ENCODE measurements at regions not wholly inside any gene's neighbourhood (a gene's known extent, or its start where the extent isn't known, plus 50 kb on each side); places are given as distances from the start of the nearest gene placed in this dataset.

DNA sequence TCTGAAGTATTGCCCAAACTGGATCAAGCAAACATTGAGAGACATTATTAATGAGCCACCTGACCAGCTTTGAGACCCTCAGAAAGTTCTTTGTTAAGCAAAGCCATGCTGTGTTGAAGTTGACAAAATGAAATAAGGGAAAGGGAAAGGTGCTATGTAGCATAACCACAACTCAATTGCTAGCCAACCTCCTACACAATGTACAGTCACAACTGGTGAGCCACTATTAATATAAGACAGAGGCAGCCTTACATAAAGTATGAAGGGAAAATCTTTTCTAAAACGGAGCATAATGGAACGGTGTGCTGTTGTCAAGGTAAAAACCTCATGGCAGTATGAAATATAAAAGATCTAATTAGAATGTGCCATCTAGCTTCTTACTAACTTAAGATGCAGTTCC, 375.8 kb upstream of the ST8SIA4 start:
- no peak for FAIRE-seq
- DNase-seq (ENCODE audit: low spot score), result no peak
- H3K79me2 ChIP-seq (ENCODE audit: insufficient read depth, low read length), result no peaks in the 10 kb centered on the region
- intact Hi-C loops (cut with micrococcal nuclease; ENCODE audit: unreplicated experiment) (no loop called here), in situ Hi-C loops (cut with HindIII; ENCODE audit: extremely low pct_ligation_motif_present, low pct_unique_long_range_greater_than_20kb) (no loop called here)
- H3K36me3 ChIP-seq (replicated peaks in 1 of 2; ENCODE audit: control insufficient read depth in 1 of 2, insufficient read depth in 2 of 2, low read length in 2 of 2), result no peaks in the 10 kb centered on the region
- ChIA-PET POLR2A (no interaction called here), CTCF (ENCODE audit: low intra/inter-chr PET ratio, low total read pairs) (no interaction called here)
- no peak overlapping the region for H3K4me2 ChIP-seq (ENCODE audit: low read depth, low read length)
- no peak overlapping the region for H3K9ac ChIP-seq (ENCODE audit: insufficient read depth, low read depth, low read length)
- TF ChIP-seq MLXIP (CRISPR knock-in tag; IDR thresholded peaks at IDR 0.05; ENCODE audit: borderline replicate concordance) (no peak), RELA (CRISPR knock-in tag; IDR thresholded peaks at IDR 0.05) (no peak), NR3C1 (CRISPR knock-in tag; IDR thresholded peaks at IDR 0.05) (no peak), SALL2 (CRISPR knock-in tag; IDR thresholded peaks at IDR 0.05) (no peak), IRF2 (CRISPR knock-in tag; IDR thresholded peaks at IDR 0.05) (no peak), BORCS8-MEF2B (CRISPR knock-in tag; IDR thresholded peaks at IDR 0.05) (no peak)
- TF ChIP-seq, protein P1, sequence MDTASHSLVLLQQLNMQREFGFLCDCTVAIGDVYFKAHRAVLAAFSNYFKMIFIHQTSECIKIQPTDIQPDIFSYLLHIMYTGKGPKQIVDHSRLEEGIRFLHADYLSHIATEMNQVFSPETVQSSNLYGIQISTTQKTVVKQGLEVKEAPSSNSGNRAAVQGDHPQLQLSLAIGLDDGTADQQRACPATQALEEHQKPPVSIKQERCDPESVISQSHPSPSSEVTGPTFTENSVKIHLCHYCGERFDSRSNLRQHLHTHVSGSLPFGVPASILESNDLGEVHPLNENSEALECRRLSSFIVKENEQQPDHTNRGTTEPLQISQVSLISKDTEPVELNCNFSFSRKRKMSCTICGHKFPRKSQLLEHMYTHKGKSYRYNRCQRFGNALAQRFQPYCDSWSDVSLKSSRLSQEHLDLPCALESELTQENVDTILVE (CRISPR knock-in tag; IDR thresholded peaks at IDR 0.05), result no peak
- no peaks in the 10 kb centered on the region for H4K20me1 ChIP-seq (ENCODE audit: insufficient read depth, low read length)
- no TSS peak for BruUV-seq (replicated peaks)
- no peak overlapping the region for H2AFZ ChIP-seq (ENCODE audit: low read length)
- no peak for ATAC-seq
- H3K4me1 ChIP-seq (ENCODE audit: insufficient read depth, low read length), result no peaks in the 10 kb centered on the region
- no peaks in the 10 kb centered on the region for H3K9me3 ChIP-seq (ENCODE audit: low read length)
- WGBS (ENCODE audit: low lambda C conversion rate), result 0% methylated on average over 2 of the region's 2 CpGs
- H3K4me3 ChIP-seq (replicated peaks in 1 of 3; ENCODE audit: insufficient read depth in 1 of 3, low read depth in 2 of 3, low read length in 3 of 3), result no peak overlapping the region
- H3K27ac ChIP-seq (ENCODE audit: extremely low read length, insufficient read depth, low read length), result no peak overlapping the region
- H3K27me3 ChIP-seq (ENCODE audit: control insufficient read depth in 1 of 2, insufficient read depth in 2 of 2, low read length in 2 of 2), result no peaks in the 10 kb centered on the region
